ENCODE measurements at regions not wholly inside any gene's neighbourhood (a gene's known extent, or its start where the extent isn't known, plus 50 kb on each side); places are given as distances from the start of the nearest gene placed in this dataset.

GRCh38 chr4:72779241-72779640, 210.2 kb upstream of the ADAMTS3 start:
- Histone ChIP-seq H3K23me2 (ENCODE audit: insufficient read length, low read depth, low read length, poor library complexity, severe bottlenecking) (no peaks in the 10 kb centered on the region), H4K91ac (ENCODE audit: insufficient read length, low read depth, low read length) (no peak overlapping the region), H3K4me1 (ENCODE audit: insufficient read depth, low read length) (0 out of 2 replicates have a peak, but pooled peaks cover under 1% of the 10 kb centered on the region), H3T11ph (ENCODE audit: low read length) (no peak overlapping the region), H3K9ac (ENCODE audit: extremely low read depth, insufficient read length, low read length) (no peak overlapping the region), H2BK5ac (ENCODE audit: insufficient read length, low read length) (no peak overlapping the region), H2BK15ac (ENCODE audit: low read depth, low read length) (no peak overlapping the region), H3K56ac (ENCODE audit: insufficient read length, low read depth, low read length) (no peak overlapping the region), H4K20me1 (ENCODE audit: control insufficient read depth, insufficient read depth, insufficient read length) (no peaks in the 10 kb centered on the region), H2AFZ (ENCODE audit: low read length) (no peak overlapping the region), H3K79me1 (ENCODE audit: insufficient read depth, low read depth, low read length, poor library complexity, severe bottlenecking) (no peaks in the 10 kb centered on the region), H3K23ac (ENCODE audit: insufficient read length, low read depth, low read length) (no peak overlapping the region), H2AK5ac (ENCODE audit: insufficient read length, low read length) (no peak overlapping the region), H3K4me2 (ENCODE audit: insufficient read depth, insufficient read length, low read length) (no peak overlapping the region), H4K8ac (replicated peaks; ENCODE audit: insufficient read length, low read depth, low read length) (no peak overlapping the region), H2BK20ac (ENCODE audit: low read depth, low read length, poor library complexity, severe bottlenecking) (no peak overlapping the region), H2BK12ac (ENCODE audit: insufficient read length, low read depth, low read length) (no peak overlapping the region), H3K27me3 (ENCODE audit: insufficient read depth, low read length) (no peaks in the 10 kb centered on the region), H4K5ac (ENCODE audit: insufficient read length, low read depth, low read length) (no peak overlapping the region), H3K79me2 (ENCODE audit: insufficient read depth, low read length) (no peaks in the 10 kb centered on the region), H3K18ac (ENCODE audit: insufficient read length, low read depth, low read length) (no peak overlapping the region), H2BK120ac (ENCODE audit: low read depth, low read length, poor library complexity, severe bottlenecking) (no peak overlapping the region), H3K27ac (ENCODE audit: insufficient read length, low read depth, low read length) (no peak overlapping the region), H3K9me3 (ENCODE audit: control insufficient read depth, low read depth, low read length) (no peaks in the 10 kb centered on the region), H3K4ac (ENCODE audit: low read depth, low read length) (no peak overlapping the region), H3K14ac (ENCODE audit: insufficient read depth, low read length) (no peak overlapping the region)
- DNase-seq, result no peak
- peaks cover 3 to 5% of the 10 kb centered on the region in 2 experiments; a peak in 2 of 4 replicates for H3K4me1 Mint-ChIP-seq
- no CpG with 5 or more reads among the region's 4 CpGs for WGBS (ENCODE audit: extremely low coverage, insufficient read length, low lambda C conversion rate)
- TF ChIP-seq, protein P1, sequence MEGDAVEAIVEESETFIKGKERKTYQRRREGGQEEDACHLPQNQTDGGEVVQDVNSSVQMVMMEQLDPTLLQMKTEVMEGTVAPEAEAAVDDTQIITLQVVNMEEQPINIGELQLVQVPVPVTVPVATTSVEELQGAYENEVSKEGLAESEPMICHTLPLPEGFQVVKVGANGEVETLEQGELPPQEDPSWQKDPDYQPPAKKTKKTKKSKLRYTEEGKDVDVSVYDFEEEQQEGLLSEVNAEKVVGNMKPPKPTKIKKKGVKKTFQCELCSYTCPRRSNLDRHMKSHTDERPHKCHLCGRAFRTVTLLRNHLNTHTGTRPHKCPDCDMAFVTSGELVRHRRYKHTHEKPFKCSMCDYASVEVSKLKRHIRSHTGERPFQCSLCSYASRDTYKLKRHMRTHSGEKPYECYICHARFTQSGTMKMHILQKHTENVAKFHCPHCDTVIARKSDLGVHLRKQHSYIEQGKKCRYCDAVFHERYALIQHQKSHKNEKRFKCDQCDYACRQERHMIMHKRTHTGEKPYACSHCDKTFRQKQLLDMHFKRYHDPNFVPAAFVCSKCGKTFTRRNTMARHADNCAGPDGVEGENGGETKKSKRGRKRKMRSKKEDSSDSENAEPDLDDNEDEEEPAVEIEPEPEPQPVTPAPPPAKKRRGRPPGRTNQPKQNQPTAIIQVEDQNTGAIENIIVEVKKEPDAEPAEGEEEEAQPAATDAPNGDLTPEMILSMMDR (conservative IDR thresholded peaks at IDR 0.05), result no peak
- H3K27me3 Mint-ChIP-seq (ENCODE audit: low read depth), result no peaks in the 10 kb centered on the region
- no peak overlapping the region for H3K4me3 Mint-ChIP-seq
- no peaks in the 10 kb centered on the region; a peak in 1 of 5 replicates for H3K9me3 Mint-ChIP-seq
- H3K27ac Mint-ChIP-seq, result no peak overlapping the region
- 0 out of 7 replicates have a peak, but pooled peaks cover 0 to 3% (median 0%) of the 10 kb centered on the region in 3 experiments for H3K36me3 Mint-ChIP-seq (ENCODE audit: insufficient read depth in 1 of 3, low read depth in 3 of 3)

Data from H9 (cell line).